Bronchial epithelial cell (primary cell): ENCODE measurements at regions not wholly inside any gene's neighbourhood (a gene's known extent, or its start where the extent isn't known, plus 50 kb on each side); places are given as distances from the start of the nearest gene placed in this dataset.
A peak's percentile ranks its signal among the peaks of the same experiment; 100 is the strongest.

Source experiments
- DNase-seq: peaks from one replicate; pipeline ENCODE4 v3.0.0-alpha.2; 2010; ENCODE audit warnings: low read depth
- FAIRE-seq: peaks from 2 replicates; lab custom pipeline; 2011; peaks lifted over from hg19 to GRCh38; lab: Jason Lieb, UNC
- H3K27me3 ChIP-seq: 2 replicates; pipeline ENCODE4 v1.5.1; 2011; ENCODE audit warnings: low read length; ENCODE audit not compliant: control insufficient read depth, insufficient read depth
- H3K36me3 ChIP-seq: 2 replicates; pipeline ENCODE4 v1.5.1; 2011; ENCODE audit warnings: low read length; ENCODE audit not compliant: control insufficient read depth, insufficient read depth
- H3K4me3 ChIP-seq: 2 replicates; pipeline ENCODE4 v1.5.1; 2011; ENCODE audit warnings: mild to moderate bottlenecking, low read depth, low read length, control low read depth
- CTCF ChIP-seq: IDR thresholded peaks from 2 replicates; pipeline ENCODE4 v1.5.1; 2011; ENCODE audit warnings: mild to moderate bottlenecking, moderate library complexity, low read length, control low read depth, inconsistent platforms; ENCODE audit not compliant: insufficient read depth, severe bottlenecking

- FAIRE-seq (no peak), DNase-seq (peak; percentile 58)
- Histone ChIP-seq H3K4me3 (no peak overlapping the region), H3K36me3 (no peaks in the 10 kb centered on the region), H3K27me3 (no peaks in the 10 kb centered on the region)
- no peak for TF ChIP-seq CTCF
These were observed 556.5 kb upstream of the BRINP3 start for GRCh38 chr1:191034132-191034531.

- no peak for FAIRE-seq
- DNase-seq: no peak
- Histone ChIP-seq H3K27me3 (no peaks in the 10 kb centered on the region), H3K36me3 (no peaks in the 10 kb centered on the region), H3K4me3 (no peak overlapping the region)
- no peak for TF ChIP-seq CTCF
These were observed 565.4 kb upstream of the BRINP3 start for GRCh38 chr1:191043066-191043465.

GRCh38 chr1:191049781-191050180 lies 572.1 kb upstream of the BRINP3 start:
- DNase-seq (no peak), FAIRE-seq (no peak)
- Histone ChIP-seq H3K36me3 (no peaks in the 10 kb centered on the region), H3K27me3 (no peaks in the 10 kb centered on the region), H3K4me3 (no peak overlapping the region)
- TF ChIP-seq CTCF: no peak

GRCh38 chr1:191052888-191053287 lies 575.2 kb upstream of the BRINP3 start:
- H3K36me3 ChIP-seq: no peaks in the 10 kb centered on the region
- no peak for TF ChIP-seq CTCF
- no peak for DNase-seq
- H3K4me3 ChIP-seq: no peak overlapping the region
- H3K27me3 ChIP-seq: no peaks in the 10 kb centered on the region
- FAIRE-seq: no peak

- Histone ChIP-seq H3K4me3 (no peak overlapping the region), H3K27me3 (no peaks in the 10 kb centered on the region), H3K36me3 (no peaks in the 10 kb centered on the region)
- DNase-seq (no peak), FAIRE-seq (no peak)
- no peak for TF ChIP-seq CTCF
These were observed 587.7 kb upstream of the BRINP3 start for GRCh38 chr1:191065346-191065745.

GRCh38 chr1:191065771-191066170 lies 588.1 kb upstream of the BRINP3 start:
- Histone ChIP-seq H3K4me3 (no peak overlapping the region), H3K27me3 (no peaks in the 10 kb centered on the region), H3K36me3 (no peaks in the 10 kb centered on the region)
- TF ChIP-seq CTCF: no peak
- no peak for FAIRE-seq
- no peak for DNase-seq
